ENCODE measurements at regions not wholly inside any gene's neighbourhood (a gene's known extent, or its start where the extent isn't known, plus 50 kb on each side); places are given as distances from the start of the nearest gene placed in this dataset.
"Not testable (repeated sequence)": the region's sequence is repeated elsewhere in the genome, so short reads cannot be mapped to it uniquely, and the experiment has no call there.

GRCh38 chr2:208800887-208801286 is 394.3 kb downstream of the PTH2R start:
- H3K36me3 ChIP-seq (ENCODE audit: control insufficient read depth in 2 of 2, insufficient read depth in 2 of 2, low read length in 2 of 2); H3K9me3 ChIP-seq (ENCODE audit: control insufficient read depth in 2 of 2, low read length in 2 of 2); H3K9ac ChIP-seq (ENCODE audit: low read length in 2 of 2); H3K27me3 ChIP-seq (ENCODE audit: control insufficient read depth in 1 of 2, insufficient read depth in 2 of 2, low read length in 2 of 2); H3K4me1 ChIP-seq (ENCODE audit: control insufficient read depth, insufficient read depth, low read length); H3K4me3 ChIP-seq (ENCODE audit: low read length in 2 of 2); H3K27ac ChIP-seq (ENCODE audit: low read length): not testable (repeated sequence)

GRCh38 chr2:208807756-208808155 is 401.2 kb downstream of the PTH2R start:
- no peaks in the 10 kb centered on the region for H3K27me3 ChIP-seq (ENCODE audit: control insufficient read depth in 1 of 2, insufficient read depth in 2 of 2, low read length in 2 of 2)

GRCh38 chr2:208811885-208812284 is 405.3 kb downstream of the PTH2R start:
- H3K9ac ChIP-seq (ENCODE audit: low read length in 2 of 2); H3K27ac ChIP-seq (ENCODE audit: low read length); H3K27me3 ChIP-seq (ENCODE audit: control insufficient read depth in 1 of 2, insufficient read depth in 2 of 2, low read length in 2 of 2); H3K9me3 ChIP-seq (ENCODE audit: control insufficient read depth in 2 of 2, low read length in 2 of 2); H3K4me3 ChIP-seq (ENCODE audit: low read length in 2 of 2); H3K4me1 ChIP-seq (ENCODE audit: control insufficient read depth, insufficient read depth, low read length); H3K36me3 ChIP-seq (ENCODE audit: control insufficient read depth in 2 of 2, insufficient read depth in 2 of 2, low read length in 2 of 2): not testable (repeated sequence)

More at GRCh38 chr2:208807756-208808155, 401.2 kb downstream of the PTH2R start:
- no peaks in the 10 kb centered on the region for H3K9me3 ChIP-seq (ENCODE audit: control insufficient read depth in 2 of 2, low read length in 2 of 2)
- H3K4me1 ChIP-seq (ENCODE audit: control insufficient read depth, insufficient read depth, low read length) = no peaks in the 10 kb centered on the region
- H3K9ac ChIP-seq (ENCODE audit: low read length in 2 of 2) = no peak overlapping the region
- H3K36me3 ChIP-seq (ENCODE audit: control insufficient read depth in 2 of 2, insufficient read depth in 2 of 2, low read length in 2 of 2) = no peaks in the 10 kb centered on the region
- H3K4me3 ChIP-seq (ENCODE audit: low read length in 2 of 2) = no peak overlapping the region
- no peak overlapping the region for H3K27ac ChIP-seq (ENCODE audit: low read length)

GRCh38 chr2:208819190-208819589 is 412.6 kb downstream of the PTH2R start:
- Histone ChIP-seq H3K9me3 (ENCODE audit: control insufficient read depth in 2 of 2, low read length in 2 of 2) (no peaks in the 10 kb centered on the region), H3K4me1 (ENCODE audit: control insufficient read depth, insufficient read depth, low read length) (no peaks in the 10 kb centered on the region), H3K27me3 (ENCODE audit: control insufficient read depth in 1 of 2, insufficient read depth in 2 of 2, low read length in 2 of 2) (no peaks in the 10 kb centered on the region), H3K9ac (ENCODE audit: low read length in 2 of 2) (no peak overlapping the region), H3K27ac (ENCODE audit: low read length) (no peak overlapping the region), H3K36me3 (ENCODE audit: control insufficient read depth in 2 of 2, insufficient read depth in 2 of 2, low read length in 2 of 2) (no peaks in the 10 kb centered on the region), H3K4me3 (ENCODE audit: low read length in 2 of 2) (no peak overlapping the region)

- no peaks in the 10 kb centered on the region for H3K4me1 ChIP-seq (ENCODE audit: control insufficient read depth, insufficient read depth, low read length)
- no peak overlapping the region for H3K27ac ChIP-seq (ENCODE audit: low read length)
- no peaks in the 10 kb centered on the region for H3K9me3 ChIP-seq (ENCODE audit: control insufficient read depth in 2 of 2, low read length in 2 of 2)
- H3K9ac ChIP-seq (ENCODE audit: low read length in 2 of 2) = no peak overlapping the region
- H3K27me3 ChIP-seq (ENCODE audit: control insufficient read depth in 1 of 2, insufficient read depth in 2 of 2, low read length in 2 of 2) = no peaks in the 10 kb centered on the region
- H3K4me3 ChIP-seq (ENCODE audit: low read length in 2 of 2) = no peak overlapping the region
- H3K36me3 ChIP-seq (ENCODE audit: control insufficient read depth in 2 of 2, insufficient read depth in 2 of 2, low read length in 2 of 2) = no peaks in the 10 kb centered on the region
Measured at GRCh38 chr2:208820014-208820688, 413.6 kb downstream of the PTH2R start.

- Histone ChIP-seq H3K9me3 (ENCODE audit: control insufficient read depth in 2 of 2, low read length in 2 of 2) (no peaks in the 10 kb centered on the region), H3K27ac (ENCODE audit: low read length) (no peak overlapping the region)
Measured at GRCh38 chr2:208827109-208827508, 420.5 kb downstream of the PTH2R start.

GRCh38 chr2:208827549-208828221 is 421.1 kb downstream of the PTH2R start:
- no peaks in the 10 kb centered on the region for H3K27me3 ChIP-seq (ENCODE audit: control insufficient read depth in 1 of 2, insufficient read depth in 2 of 2, low read length in 2 of 2)
- H3K27ac ChIP-seq (ENCODE audit: low read length) = no peak overlapping the region
- no peaks in the 10 kb centered on the region for H3K4me1 ChIP-seq (ENCODE audit: control insufficient read depth, insufficient read depth, low read length)
- H3K9ac ChIP-seq (ENCODE audit: low read length in 2 of 2) = no peak overlapping the region
- H3K36me3 ChIP-seq (ENCODE audit: control insufficient read depth in 2 of 2, insufficient read depth in 2 of 2, low read length in 2 of 2) = no peaks in the 10 kb centered on the region
- no peaks in the 10 kb centered on the region for H3K9me3 ChIP-seq (ENCODE audit: control insufficient read depth in 2 of 2, low read length in 2 of 2)
- H3K4me3 ChIP-seq (ENCODE audit: low read length in 2 of 2) = no peak overlapping the region

More at GRCh38 chr2:208827109-208827508, 420.5 kb downstream of the PTH2R start:
- H3K4me3 ChIP-seq (ENCODE audit: low read length in 2 of 2) = no peak overlapping the region
- no peaks in the 10 kb centered on the region for H3K36me3 ChIP-seq (ENCODE audit: control insufficient read depth in 2 of 2, insufficient read depth in 2 of 2, low read length in 2 of 2)
- H3K9ac ChIP-seq (ENCODE audit: low read length in 2 of 2) = no peak overlapping the region
- H3K27me3 ChIP-seq (ENCODE audit: control insufficient read depth in 1 of 2, insufficient read depth in 2 of 2, low read length in 2 of 2) = no peaks in the 10 kb centered on the region
- H3K4me1 ChIP-seq (ENCODE audit: control insufficient read depth, insufficient read depth, low read length) = no peaks in the 10 kb centered on the region

GRCh38 chr2:208830203-208830602 is 423.6 kb downstream of the PTH2R start:
- no peaks in the 10 kb centered on the region for H3K4me1 ChIP-seq (ENCODE audit: control insufficient read depth, insufficient read depth, low read length)
- no peak overlapping the region for H3K27ac ChIP-seq (ENCODE audit: low read length)
- no peaks in the 10 kb centered on the region for H3K27me3 ChIP-seq (ENCODE audit: control insufficient read depth in 1 of 2, insufficient read depth in 2 of 2, low read length in 2 of 2)
- H3K9me3 ChIP-seq (ENCODE audit: control insufficient read depth in 2 of 2, low read length in 2 of 2) = no peaks in the 10 kb centered on the region
- no peaks in the 10 kb centered on the region for H3K36me3 ChIP-seq (ENCODE audit: control insufficient read depth in 2 of 2, insufficient read depth in 2 of 2, low read length in 2 of 2)
- no peak overlapping the region for H3K4me3 ChIP-seq (ENCODE audit: low read length in 2 of 2)
- no peak overlapping the region for H3K9ac ChIP-seq (ENCODE audit: low read length in 2 of 2)

GRCh38 chr2:208847651-208848050 is 441.1 kb downstream of the PTH2R start:
- no peaks in the 10 kb centered on the region for H3K27me3 ChIP-seq (ENCODE audit: control insufficient read depth in 1 of 2, insufficient read depth in 2 of 2, low read length in 2 of 2)
- H3K9ac ChIP-seq (ENCODE audit: low read length in 2 of 2) = no peak overlapping the region
- no peaks in the 10 kb centered on the region for H3K36me3 ChIP-seq (ENCODE audit: control insufficient read depth in 2 of 2, insufficient read depth in 2 of 2, low read length in 2 of 2)
- H3K4me1 ChIP-seq (ENCODE audit: control insufficient read depth, insufficient read depth, low read length) = no peaks in the 10 kb centered on the region
- H3K4me3 ChIP-seq (ENCODE audit: low read length in 2 of 2) = no peak overlapping the region
- peaks cover 0 to 5% of the 10 kb centered on the region in 2 donors for H3K9me3 ChIP-seq (ENCODE audit: control insufficient read depth in 2 of 2, low read length in 2 of 2)
- H3K27ac ChIP-seq (ENCODE audit: low read length) = no peak overlapping the region

- H3K4me3 ChIP-seq (ENCODE audit: low read length in 2 of 2) = no peak overlapping the region
- H3K36me3 ChIP-seq (ENCODE audit: control insufficient read depth in 2 of 2, insufficient read depth in 2 of 2, low read length in 2 of 2) = no peaks in the 10 kb centered on the region
- no peaks in the 10 kb centered on the region for H3K4me1 ChIP-seq (ENCODE audit: control insufficient read depth, insufficient read depth, low read length)
- H3K27me3 ChIP-seq (ENCODE audit: control insufficient read depth in 1 of 2, insufficient read depth in 2 of 2, low read length in 2 of 2) = no peaks in the 10 kb centered on the region
- H3K27ac ChIP-seq (ENCODE audit: low read length) = no peak overlapping the region
- H3K9me3 ChIP-seq (ENCODE audit: control insufficient read depth in 2 of 2, low read length in 2 of 2) = peaks cover 0 to 3% of the 10 kb centered on the region in 2 donors
- no peak overlapping the region for H3K9ac ChIP-seq (ENCODE audit: low read length in 2 of 2)
Measured at GRCh38 chr2:208854717-208855116, 448.1 kb downstream of the PTH2R start.

- no peaks in the 10 kb centered on the region for H3K36me3 ChIP-seq (ENCODE audit: control insufficient read depth in 2 of 2, insufficient read depth in 2 of 2, low read length in 2 of 2)
- H3K27ac ChIP-seq (ENCODE audit: low read length) = no peak overlapping the region
- H3K4me1 ChIP-seq (ENCODE audit: control insufficient read depth, insufficient read depth, low read length) = no peaks in the 10 kb centered on the region
- peaks cover 0 to 5% of the 10 kb centered on the region in 2 donors for H3K9me3 ChIP-seq (ENCODE audit: control insufficient read depth in 2 of 2, low read length in 2 of 2)
- no peaks in the 10 kb centered on the region for H3K27me3 ChIP-seq (ENCODE audit: control insufficient read depth in 1 of 2, insufficient read depth in 2 of 2, low read length in 2 of 2)
- H3K4me3 ChIP-seq (ENCODE audit: low read length in 2 of 2) = no peak overlapping the region
- no peak overlapping the region for H3K9ac ChIP-seq (ENCODE audit: low read length in 2 of 2)
Measured at GRCh38 chr2:208867374-208867773, 460.8 kb downstream of the PTH2R start.
